NT2/D1 (cell line): ENCODE measurements at regions not wholly inside any gene's neighbourhood (a gene's known extent, or its start where the extent isn't known, plus 50 kb on each side); places are given as distances from the start of the nearest gene placed in this dataset.

Experiments used
- DNase-seq: peaks from one replicate; pipeline ENCODE4 v3.0.0-alpha.2; 2011; ENCODE audit warnings: low read depth, low spot score
- H3K27me3 ChIP-seq: 2 replicates; pipeline ENCODE4 v1.6.0; 2011; ENCODE audit warnings: mild to moderate bottlenecking; ENCODE audit not compliant: insufficient read length, insufficient read depth
- H3K36me3 ChIP-seq: 2 replicates; pipeline ENCODE4 v1.6.1; 2011; ENCODE audit warnings: mild to moderate bottlenecking, low read length, mixed read lengths; ENCODE audit not compliant: insufficient read depth, insufficient read length
- H3K4me1 ChIP-seq: 2 replicates; pipeline ENCODE4 v1.5.1; 2011; ENCODE audit not compliant: insufficient read depth, insufficient read length
- H3K4me3 ChIP-seq: 2 replicates; pipeline ENCODE4 v1.5.1; 2011; ENCODE audit warnings: low read depth; ENCODE audit not compliant: insufficient read length
- H3K9ac ChIP-seq: 2 replicates; pipeline ENCODE4 v1.6.0; 2011; ENCODE audit warnings: low read depth; ENCODE audit not compliant: insufficient read length
- H3K9me3 ChIP-seq: 2 replicates; pipeline ENCODE4 v1.5.1; 2011; ENCODE audit warnings: mild to moderate bottlenecking, low read length; ENCODE audit not compliant: insufficient read depth
- SUZ12 ChIP-seq: IDR thresholded peaks from 2 replicates; pipeline ENCODE4 v1.6.1; 2011; ENCODE audit not compliant: insufficient read length, insufficient read depth; ENCODE audit errors: extremely low read depth
- YY1 ChIP-seq: IDR thresholded peaks from 2 replicates; pipeline ENCODE4 v1.6.1; 2011; ENCODE audit not compliant: insufficient read length, insufficient read depth
- ZNF274 ChIP-seq: IDR thresholded peaks from 2 replicates; pipeline ENCODE4 v1.6.1; 2011; ENCODE audit warnings: mild to moderate bottlenecking, low read depth, low read length

GRCh38 chr18:29174891-29175290 lies 998.0 kb upstream of the CDH2 start:
- no peaks in the 10 kb centered on the region for H3K27me3 ChIP-seq
- H3K36me3 ChIP-seq, result no peaks in the 10 kb centered on the region
- no peak overlapping the region for H3K9ac ChIP-seq
- no peak overlapping the region for H3K4me3 ChIP-seq
- no peaks in the 10 kb centered on the region for H3K9me3 ChIP-seq
- H3K4me1 ChIP-seq, result no peaks in the 10 kb centered on the region
- DNase-seq, result no peak
- TF ChIP-seq YY1 (no peak), SUZ12 (no peak), ZNF274 (no peak)

- no peaks in the 10 kb centered on the region for H3K36me3 ChIP-seq
- H3K9me3 ChIP-seq, result no peaks in the 10 kb centered on the region
- no peaks in the 10 kb centered on the region for H3K27me3 ChIP-seq
- TF ChIP-seq SUZ12, result no peak
- no peak for TF ChIP-seq YY1
- TF ChIP-seq ZNF274, result no peak
- H3K4me1 ChIP-seq, result no peaks in the 10 kb centered on the region
- DNase-seq, result no peak
- no peak overlapping the region for H3K4me3 ChIP-seq
- no peak overlapping the region for H3K9ac ChIP-seq
Measured at GRCh38 chr18:29172756-29173067, 995.8 kb upstream of the CDH2 start.

- TF ChIP-seq ZNF274, result no peak
- TF ChIP-seq SUZ12, result no peak
- TF ChIP-seq YY1, result no peak
- Histone ChIP-seq H3K4me1 (no peaks in the 10 kb centered on the region), H3K27me3 (no peaks in the 10 kb centered on the region), H3K9me3 (no peaks in the 10 kb centered on the region), H3K36me3 (no peaks in the 10 kb centered on the region), H3K4me3 (no peak overlapping the region), H3K9ac (no peak overlapping the region)
- DNase-seq, result no peak
Measured at GRCh38 chr18:29171892-29172755, 995.2 kb upstream of the CDH2 start.

- no peaks in the 10 kb centered on the region for H3K4me1 ChIP-seq
- H3K4me3 ChIP-seq, result no peak overlapping the region
- no peak overlapping the region for H3K9ac ChIP-seq
- DNase-seq, result no peak
- H3K9me3 ChIP-seq, result no peaks in the 10 kb centered on the region
- H3K27me3 ChIP-seq, result no peaks in the 10 kb centered on the region
- TF ChIP-seq YY1 (no peak), ZNF274 (no peak), SUZ12 (no peak)
- no peaks in the 10 kb centered on the region for H3K36me3 ChIP-seq
Measured at GRCh38 chr18:29169599-29169998, 992.7 kb upstream of the CDH2 start.

GRCh38 chr18:29164993-29165599 lies 988.2 kb upstream of the CDH2 start:
- TF ChIP-seq SUZ12, result no peak
- Histone ChIP-seq H3K4me1 (no peaks in the 10 kb centered on the region), H3K36me3 (no peaks in the 10 kb centered on the region), H3K9ac (no peak overlapping the region), H3K27me3 (no peaks in the 10 kb centered on the region), H3K9me3 (no peaks in the 10 kb centered on the region), H3K4me3 (no peak overlapping the region)
- no peak for DNase-seq

- Histone ChIP-seq H3K27me3 (no peaks in the 10 kb centered on the region), H3K36me3 (no peaks in the 10 kb centered on the region)
- DNase-seq, result no peak
Measured at GRCh38 chr18:29164020-29164706, 987.2 kb upstream of the CDH2 start.

GRCh38 chr18:29163596-29163995 lies 986.7 kb upstream of the CDH2 start:
- H3K9me3 ChIP-seq, result no peaks in the 10 kb centered on the region
- no peaks in the 10 kb centered on the region for H3K4me1 ChIP-seq
- H3K4me3 ChIP-seq, result no peak overlapping the region
- H3K36me3 ChIP-seq, result no peaks in the 10 kb centered on the region
- TF ChIP-seq SUZ12 (no peak), ZNF274 (no peak), YY1 (no peak)
- H3K27me3 ChIP-seq, result no peaks in the 10 kb centered on the region
- DNase-seq, result no peak
- H3K9ac ChIP-seq, result no peak overlapping the region

More at GRCh38 chr18:29164020-29164706, 987.2 kb upstream of the CDH2 start:
- Histone ChIP-seq H3K4me3 (no peak overlapping the region), H3K4me1 (no peaks in the 10 kb centered on the region), H3K9ac (no peak overlapping the region), H3K9me3 (no peaks in the 10 kb centered on the region)
- TF ChIP-seq ZNF274 (no peak), SUZ12 (no peak)
